ENCODE measurements at regions not wholly inside any gene's neighbourhood (a gene's known extent, or its start where the extent isn't known, plus 50 kb on each side); places are given as distances from the start of the nearest gene placed in this dataset.

DNA sequence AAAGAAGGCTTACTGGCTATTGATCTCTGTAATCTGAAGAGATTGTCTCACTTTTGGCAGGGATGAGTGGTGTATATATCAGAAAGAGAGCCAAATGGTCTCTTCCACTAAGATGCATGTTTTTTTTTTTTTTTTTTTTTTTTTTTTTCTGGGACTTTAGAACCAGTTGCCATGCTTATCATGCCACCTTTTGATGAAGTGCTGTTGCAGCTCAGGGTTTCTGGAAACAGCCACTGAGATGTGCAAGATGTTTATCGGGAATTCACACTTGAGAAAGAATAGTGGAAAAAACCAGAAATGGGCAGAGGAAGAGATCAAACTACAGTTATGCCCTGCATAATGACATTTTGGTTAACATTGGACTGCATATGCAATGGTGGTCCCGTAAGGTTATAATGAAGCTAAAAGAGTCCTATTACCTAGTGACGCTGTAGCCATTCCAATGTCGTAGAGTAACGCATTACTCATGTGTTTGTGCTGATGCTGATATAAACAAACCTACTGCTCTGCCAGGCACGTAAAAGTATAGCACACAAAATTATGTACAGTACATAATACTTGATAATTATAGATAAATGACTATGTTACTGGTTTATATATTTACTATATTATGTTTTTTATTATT, 121.0 kb downstream of the KLF5 start:
- TF ChIP-seq, protein P1, sequence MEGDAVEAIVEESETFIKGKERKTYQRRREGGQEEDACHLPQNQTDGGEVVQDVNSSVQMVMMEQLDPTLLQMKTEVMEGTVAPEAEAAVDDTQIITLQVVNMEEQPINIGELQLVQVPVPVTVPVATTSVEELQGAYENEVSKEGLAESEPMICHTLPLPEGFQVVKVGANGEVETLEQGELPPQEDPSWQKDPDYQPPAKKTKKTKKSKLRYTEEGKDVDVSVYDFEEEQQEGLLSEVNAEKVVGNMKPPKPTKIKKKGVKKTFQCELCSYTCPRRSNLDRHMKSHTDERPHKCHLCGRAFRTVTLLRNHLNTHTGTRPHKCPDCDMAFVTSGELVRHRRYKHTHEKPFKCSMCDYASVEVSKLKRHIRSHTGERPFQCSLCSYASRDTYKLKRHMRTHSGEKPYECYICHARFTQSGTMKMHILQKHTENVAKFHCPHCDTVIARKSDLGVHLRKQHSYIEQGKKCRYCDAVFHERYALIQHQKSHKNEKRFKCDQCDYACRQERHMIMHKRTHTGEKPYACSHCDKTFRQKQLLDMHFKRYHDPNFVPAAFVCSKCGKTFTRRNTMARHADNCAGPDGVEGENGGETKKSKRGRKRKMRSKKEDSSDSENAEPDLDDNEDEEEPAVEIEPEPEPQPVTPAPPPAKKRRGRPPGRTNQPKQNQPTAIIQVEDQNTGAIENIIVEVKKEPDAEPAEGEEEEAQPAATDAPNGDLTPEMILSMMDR (IDR thresholded peaks at IDR 0.05) = no peak
- no peak for TF ChIP-seq POLR2A (IDR thresholded peaks at IDR 0.05)
